Neural progenitor cell (in vitro differentiated cells): ENCODE measurements at regions not wholly inside any gene's neighbourhood (a gene's known extent, or its start where the extent isn't known, plus 50 kb on each side); places are given as distances from the start of the nearest gene placed in this dataset.

ENCODE experiments used
- DNase-seq: peaks from one replicate; pipeline ENCODE4 v3.0.0-alpha.2; 2016; ENCODE audit warnings: low spot score
- H2AFZ ChIP-seq: fragments of 200-600 bp; sonication (generic); replicated peaks from 2 replicates; pipeline ENCODE4 v1.6.1; 2016; ENCODE audit warnings: antibody characterized with exemption
- H3F3A ChIP-seq: fragments of 200-600 bp; sonication (generic); 2 replicates; pipeline ENCODE4 v1.6.1; 2016; ENCODE audit warnings: antibody characterized with exemption, low read depth
- H3K27ac ChIP-seq: fragments of 200-600 bp; sonication (generic); 2 replicates; pipeline ENCODE4 v1.5.1; 2016; ENCODE audit warnings: mild to moderate bottlenecking
- H3K27me3 ChIP-seq: fragments of 200-600 bp; sonication (generic); 2 replicates; pipeline ENCODE4 v1.6.1; 2016; ENCODE audit warnings: mild to moderate bottlenecking, moderate library complexity
- H3K36me3 ChIP-seq: fragments of 200-600 bp; sonication (generic); 2 replicates; pipeline ENCODE4 v1.5.1; 2016
- H3K4me1 ChIP-seq: fragments of 200-600 bp; sonication (generic); 2 replicates; pipeline ENCODE4 v1.6.1; 2016; ENCODE audit warnings: mixed run types
- H3K4me2 ChIP-seq: fragments of 200-600 bp; sonication (generic); 2 replicates; pipeline ENCODE4 v1.6.1; 2016
- H3K4me3 ChIP-seq: fragments of 200-600 bp; sonication (generic); 2 replicates; pipeline ENCODE4 v1.5.1; 2016
- H3K79me2 ChIP-seq: fragments of 200-600 bp; sonication (generic); 2 replicates; pipeline ENCODE4 v1.6.1; 2016; ENCODE audit warnings: low read depth
- H3K9ac ChIP-seq: fragments of 200-600 bp; sonication (generic); 2 replicates; pipeline ENCODE4 v1.6.1; 2016
- H3K9me3 ChIP-seq: fragments of 200-600 bp; sonication (generic); 2 replicates; pipeline ENCODE4 v1.5.1; 2016; ENCODE audit warnings: low read depth
- H4K20me1 ChIP-seq: fragments of 200-600 bp; sonication (generic); 2 replicates; pipeline ENCODE4 v1.6.1; 2016; ENCODE audit warnings: low read depth
- H3K27ac Mint-ChIP-seq: 3 replicates; pipeline ENCODE4 v1.8.0; 2021; ENCODE audit warnings: mixed read lengths
- H3K27me3 Mint-ChIP-seq: 2 replicates; pipeline ENCODE4 v1.8.0; 2022; ENCODE audit warnings: low read depth, mild to moderate bottlenecking, inconsistent platforms, moderate library complexity, mixed read lengths; ENCODE audit not compliant: insufficient read depth
- H3K36me3 Mint-ChIP-seq: 3 replicates; pipeline ENCODE4 v1.8.0; 2021; ENCODE audit warnings: mixed read lengths
- H3K4me1 Mint-ChIP-seq: 3 replicates; pipeline ENCODE4 v1.8.0; 2021; ENCODE audit warnings: mixed read lengths
- H3K4me3 Mint-ChIP-seq: 3 replicates; pipeline ENCODE4 v1.8.0; 2021; ENCODE audit warnings: mild to moderate bottlenecking, moderate library complexity, mixed read lengths
- H3K9me3 Mint-ChIP-seq: 3 replicates; pipeline ENCODE4 v1.8.0; 2020; ENCODE audit warnings: mixed read lengths
- CTCF ChIP-seq: fragments of 200-600 bp; sonication (generic); IDR thresholded peaks from 2 replicates; pipeline ENCODE4 v1.5.1; 2017; ENCODE audit warnings: antibody characterized with exemption, mild to moderate bottlenecking
- EZH2 ChIP-seq: fragments of 200-600 bp; sonication (generic); IDR thresholded peaks from 2 replicates; pipeline ENCODE4 v1.6.1; 2017; ENCODE audit warnings: antibody characterized with exemption, mild to moderate bottlenecking, moderate library complexity
- EZH2phosphoT487 ChIP-seq: fragments of 200-600 bp; sonication (generic); IDR thresholded peaks from 2 replicates; pipeline ENCODE4 v1.6.1; 2017; ENCODE audit warnings: antibody characterized with exemption

- Histone ChIP-seq H3F3A (no peaks in the 10 kb centered on the region), H3K4me3 (no peak overlapping the region), H4K20me1 (no peaks in the 10 kb centered on the region), H3K27me3 (no peaks in the 10 kb centered on the region), H3K4me1 (no peaks in the 10 kb centered on the region), H3K9me3 (no peaks in the 10 kb centered on the region), H3K9ac (no peak overlapping the region), H3K4me2 (no peak overlapping the region), H3K36me3 (no peaks in the 10 kb centered on the region), H3K27ac (no peak overlapping the region), H3K79me2 (no peaks in the 10 kb centered on the region), H2AFZ (no peak overlapping the region)
- H3K4me3 Mint-ChIP-seq: no peak overlapping the region
- no peak overlapping the region for H3K27ac Mint-ChIP-seq
- H3K9me3 Mint-ChIP-seq: peaks cover 8% of the 10 kb centered on the region
- H3K27me3 Mint-ChIP-seq: peaks cover 10% of the 10 kb centered on the region
- DNase-seq: no peak
- H3K36me3 Mint-ChIP-seq: no peaks in the 10 kb centered on the region
- no peaks in the 10 kb centered on the region for H3K4me1 Mint-ChIP-seq
- TF ChIP-seq CTCF (no peak), EZH2phosphoT487 (no peak), EZH2 (no peak)
Measured at GRCh38 chr5:5031665-5032064, 108.5 kb upstream of the ADAMTS16 start.

- Histone ChIP-seq H3K27me3 (no peaks in the 10 kb centered on the region), H3K27ac (no peak overlapping the region), H4K20me1 (no peaks in the 10 kb centered on the region), H3K4me1 (no peaks in the 10 kb centered on the region), H3K4me2 (no peak overlapping the region), H3K36me3 (no peaks in the 10 kb centered on the region), H2AFZ (no peak overlapping the region), H3K9me3 (no peaks in the 10 kb centered on the region), H3K79me2 (no peaks in the 10 kb centered on the region), H3K9ac (no peak overlapping the region), H3F3A (no peaks in the 10 kb centered on the region), H3K4me3 (no peak overlapping the region)
- TF ChIP-seq EZH2phosphoT487 (no peak), CTCF (no peak), EZH2 (no peak)
- peaks cover 5% of the 10 kb centered on the region for H3K27me3 Mint-ChIP-seq
- H3K36me3 Mint-ChIP-seq: no peaks in the 10 kb centered on the region
- no peak overlapping the region for H3K27ac Mint-ChIP-seq
- H3K4me3 Mint-ChIP-seq: no peak overlapping the region
- H3K4me1 Mint-ChIP-seq: no peaks in the 10 kb centered on the region
- no peaks in the 10 kb centered on the region for H3K9me3 Mint-ChIP-seq
- no peak for DNase-seq
Measured at GRCh38 chr5:5037674-5038073, 102.5 kb upstream of the ADAMTS16 start.

DNA sequence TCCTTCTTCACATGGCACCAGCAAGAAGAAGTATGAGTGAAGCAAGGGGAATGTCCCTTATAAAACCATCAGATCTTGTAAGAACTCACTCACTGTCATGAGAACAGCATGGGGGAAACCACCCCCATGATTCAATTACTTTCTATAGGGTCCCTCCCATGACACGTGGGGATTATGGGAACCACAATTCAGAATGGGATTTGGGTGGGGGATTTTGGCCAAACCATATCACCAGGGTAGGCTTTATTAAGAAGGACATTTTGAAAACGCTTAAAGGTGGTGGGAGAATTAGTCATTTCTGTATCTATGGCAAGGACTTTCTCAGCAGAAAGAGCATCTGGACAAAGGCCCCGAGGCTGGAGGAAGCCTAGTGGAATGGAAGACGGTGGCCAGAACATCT, 100.2 kb upstream of the ADAMTS16 start:
- no peak overlapping the region for H3K4me3 ChIP-seq
- H3K9me3 ChIP-seq: no peaks in the 10 kb centered on the region
- H3F3A ChIP-seq: no peaks in the 10 kb centered on the region
- no peak overlapping the region for H3K27ac Mint-ChIP-seq
- no peaks in the 10 kb centered on the region for H3K79me2 ChIP-seq
- no peak overlapping the region for H3K27ac ChIP-seq
- no peak for DNase-seq
- TF ChIP-seq EZH2 (no peak), CTCF (no peak), EZH2phosphoT487 (no peak)
- no peaks in the 10 kb centered on the region for H3K27me3 ChIP-seq
- H3K27me3 Mint-ChIP-seq: no peaks in the 10 kb centered on the region
- no peak overlapping the region for H3K4me3 Mint-ChIP-seq
- H3K9ac ChIP-seq: no peak overlapping the region
- H4K20me1 ChIP-seq: no peaks in the 10 kb centered on the region
- no peaks in the 10 kb centered on the region for H3K36me3 Mint-ChIP-seq
- no peak overlapping the region for H3K4me2 ChIP-seq
- H3K36me3 ChIP-seq: no peaks in the 10 kb centered on the region
- no peaks in the 10 kb centered on the region for H3K4me1 ChIP-seq
- no peak overlapping the region for H2AFZ ChIP-seq
- H3K9me3 Mint-ChIP-seq: no peaks in the 10 kb centered on the region
- no peaks in the 10 kb centered on the region for H3K4me1 Mint-ChIP-seq

DNA sequence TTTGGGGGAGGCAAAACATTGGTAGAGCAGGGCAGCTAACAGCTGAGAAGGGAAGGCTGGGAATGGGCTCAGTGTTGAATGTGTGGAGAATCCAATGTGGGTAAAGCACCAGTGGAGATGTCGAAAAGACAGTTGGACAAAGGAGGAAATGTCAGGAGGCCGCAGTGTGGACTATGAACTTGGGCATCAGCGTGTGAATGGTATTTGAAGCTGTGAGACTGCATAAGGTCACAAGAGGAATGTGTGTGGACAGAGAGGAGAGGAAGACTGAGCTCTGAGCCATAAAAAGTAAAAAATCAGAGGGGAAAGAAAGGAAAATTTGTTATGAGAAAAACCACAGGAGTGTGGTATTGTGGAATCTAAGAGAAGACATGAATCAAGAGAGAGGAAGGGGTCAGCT, 99.4 kb upstream of the ADAMTS16 start:
- no peaks in the 10 kb centered on the region for H3K36me3 Mint-ChIP-seq
- no peaks in the 10 kb centered on the region for H3K9me3 ChIP-seq
- no peak for DNase-seq
- no peaks in the 10 kb centered on the region for H4K20me1 ChIP-seq
- H3K27ac Mint-ChIP-seq: no peak overlapping the region
- no peaks in the 10 kb centered on the region for H3K27me3 Mint-ChIP-seq
- H3K4me2 ChIP-seq: no peak overlapping the region
- H3K4me1 Mint-ChIP-seq: no peaks in the 10 kb centered on the region
- no peak overlapping the region for H3K4me3 Mint-ChIP-seq
- H3K9me3 Mint-ChIP-seq: no peaks in the 10 kb centered on the region
- no peak overlapping the region for H3K9ac ChIP-seq
- H3K4me1 ChIP-seq: no peaks in the 10 kb centered on the region
- no peak overlapping the region for H3K27ac ChIP-seq
- H3K36me3 ChIP-seq: no peaks in the 10 kb centered on the region
- no peak overlapping the region for H3K4me3 ChIP-seq
- H3F3A ChIP-seq: no peaks in the 10 kb centered on the region
- no peaks in the 10 kb centered on the region for H3K79me2 ChIP-seq
- no peaks in the 10 kb centered on the region for H3K27me3 ChIP-seq
- no peak for TF ChIP-seq EZH2
- TF ChIP-seq EZH2phosphoT487: no peak
- no peak overlapping the region for H2AFZ ChIP-seq
